T-helper 1 cell treated with Interleukin-12 subunit alpha and Interleukin-12 subunit beta and Interleukin-4 antibody, amounts not matched to agents 30 ng/mL and 1 ng/mL, for 36 hours (primary cell): ENCODE measurements at regions not wholly inside any gene's neighbourhood (a gene's known extent, or its start where the extent isn't known, plus 50 kb on each side); places are given as distances from the start of the nearest gene placed in this dataset.
"Not testable (repeated sequence)": the region's sequence is repeated elsewhere in the genome, so short reads cannot be mapped to it uniquely, and the experiment has no call there.

Experiments used
- intact Hi-C: fragments of 100-400 bp; cut with micrococcal nuclease; formaldehyde crosslinking; loops from one replicate; pipeline ENCODE4 v1.15.1; 2024

DNA sequence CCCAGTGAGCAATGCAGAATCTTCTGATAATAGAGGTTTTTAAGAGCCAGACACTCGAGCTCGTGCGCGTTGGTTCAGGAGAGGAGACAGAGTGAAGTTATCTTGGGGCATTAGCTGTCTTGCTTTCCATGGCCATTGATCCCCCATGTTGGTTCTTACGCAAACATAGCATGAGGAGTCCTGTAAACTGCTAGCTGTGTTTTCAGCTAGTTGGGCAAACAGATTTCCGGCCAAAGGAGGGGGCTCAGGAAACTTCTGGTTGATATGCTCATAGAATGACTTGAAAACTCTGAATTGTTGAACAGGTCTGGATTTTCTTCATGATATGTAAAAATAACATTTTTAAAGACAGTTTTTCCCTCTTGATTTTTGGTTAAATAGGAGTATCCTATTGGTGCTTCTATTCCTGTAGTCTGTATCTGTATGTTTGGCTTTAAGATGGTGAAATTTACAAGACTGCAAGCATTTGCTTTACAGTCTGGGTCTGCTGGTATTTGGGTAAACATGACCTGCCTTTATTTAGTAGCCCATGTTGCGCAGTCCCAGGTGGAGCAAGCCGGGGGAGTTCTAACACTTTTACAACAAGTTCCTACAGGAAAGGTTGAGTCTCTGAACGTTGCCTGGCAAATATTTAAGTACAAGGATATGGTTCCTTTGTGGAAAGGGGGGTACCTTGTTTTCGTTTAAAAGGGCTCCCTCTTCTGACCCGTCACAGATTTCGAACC, 218.4 kb upstream of the KCND2 start:
- intact Hi-C loops, result no loop called here

DNA sequence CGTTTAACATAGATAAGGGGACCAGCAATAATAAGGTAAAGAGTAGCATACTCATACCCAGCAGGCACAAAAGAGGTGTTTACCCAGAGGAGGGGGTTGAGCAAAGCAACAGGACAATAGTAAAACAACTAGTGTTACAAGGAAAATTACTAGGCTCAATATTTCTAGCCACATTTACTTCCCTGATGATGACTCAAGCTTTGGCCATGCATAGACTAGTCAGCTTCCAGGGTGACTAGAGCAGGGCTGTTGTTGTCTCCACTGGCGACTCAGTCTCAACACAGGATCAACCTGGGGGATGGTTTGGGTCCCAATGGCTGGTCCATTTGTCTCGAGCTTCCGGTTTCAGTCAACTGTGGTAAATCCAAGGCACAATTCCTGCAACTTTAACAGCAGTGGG, 217.7 kb upstream of the KCND2 start:
- intact Hi-C loops, result no loop called here

DNA sequence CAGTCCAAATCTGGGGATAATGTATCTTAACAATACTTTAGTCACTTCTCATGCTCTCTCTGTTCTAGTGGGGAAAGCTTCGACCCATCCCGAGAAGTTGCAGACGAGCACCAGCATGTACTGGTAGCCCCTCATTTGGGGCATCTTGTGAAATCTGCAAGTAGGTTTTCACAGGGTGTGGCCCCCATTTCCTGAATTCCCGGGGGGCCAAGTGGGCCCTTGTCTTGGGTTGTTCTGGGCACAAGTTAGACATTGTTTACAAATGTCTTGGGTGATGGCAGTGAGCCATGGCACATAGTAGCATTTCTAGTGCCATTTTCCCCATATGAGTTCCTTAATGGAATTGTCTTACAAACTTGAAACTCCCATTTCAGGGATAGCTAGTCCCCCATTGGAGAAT, 216.7 kb upstream of the KCND2 start:
- intact Hi-C loops, result no loop called here

DNA sequence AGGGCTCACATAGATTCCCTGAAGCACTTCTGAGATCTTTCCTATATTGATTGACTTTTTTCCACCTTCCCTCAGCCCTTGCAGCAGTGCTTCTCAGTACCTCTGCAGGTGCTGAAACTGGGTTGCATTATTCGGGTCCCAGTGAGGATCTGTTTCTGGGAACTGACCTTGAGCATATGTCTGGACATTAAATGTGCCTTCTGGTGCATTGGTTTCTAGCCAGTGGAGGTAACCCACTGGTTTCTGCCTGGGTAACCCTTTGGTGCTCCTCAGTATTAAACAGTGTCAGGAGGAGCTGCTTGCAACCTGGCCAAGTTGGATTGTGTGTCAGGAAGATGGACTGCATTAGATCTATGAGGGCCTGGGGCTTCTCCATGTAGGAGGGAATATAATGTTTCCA, 213.3 kb upstream of the KCND2 start:
- intact Hi-C loops, result no loop called here

DNA sequence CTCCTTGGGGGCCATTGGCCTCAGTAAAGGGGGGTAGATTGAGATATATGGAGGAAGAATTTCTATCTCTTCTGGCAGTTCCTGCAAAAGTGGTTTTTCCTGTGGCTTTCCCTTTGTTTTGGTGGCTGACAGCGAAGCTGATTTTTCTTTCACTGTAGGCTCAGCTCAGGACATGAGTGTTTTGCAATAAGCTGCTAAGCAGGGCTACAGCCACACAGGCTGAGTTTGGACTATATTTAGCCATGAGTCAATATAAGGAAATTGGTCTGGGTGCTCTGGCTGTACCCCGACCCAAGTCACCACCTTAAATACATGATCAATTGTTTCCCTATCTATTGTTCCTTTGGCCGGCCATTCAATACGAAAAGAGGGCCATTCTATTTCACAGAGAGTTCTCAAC, 212.7 kb upstream of the KCND2 start:
- intact Hi-C loops, result no loop called here

DNA sequence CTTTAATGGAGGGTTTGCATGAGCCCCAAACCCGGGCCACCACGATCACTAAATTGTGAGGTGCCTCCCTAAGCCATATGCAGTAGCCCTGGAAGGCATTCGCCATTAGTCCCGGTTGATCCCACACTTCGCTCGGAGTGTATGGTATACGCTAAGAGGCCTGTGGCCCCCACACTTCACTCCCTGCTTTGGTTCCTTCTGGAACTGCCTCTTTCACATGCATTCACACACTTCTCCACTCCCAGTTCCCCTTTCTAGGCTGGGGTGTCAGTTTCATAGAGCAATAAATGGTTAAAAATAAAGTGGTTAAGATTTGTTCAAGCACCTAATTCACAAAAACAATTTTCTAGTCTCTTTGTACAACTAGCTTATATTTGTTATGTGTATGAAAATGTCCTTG, 212.1 kb upstream of the KCND2 start:
- intact Hi-C loops, result no loop called here

DNA sequence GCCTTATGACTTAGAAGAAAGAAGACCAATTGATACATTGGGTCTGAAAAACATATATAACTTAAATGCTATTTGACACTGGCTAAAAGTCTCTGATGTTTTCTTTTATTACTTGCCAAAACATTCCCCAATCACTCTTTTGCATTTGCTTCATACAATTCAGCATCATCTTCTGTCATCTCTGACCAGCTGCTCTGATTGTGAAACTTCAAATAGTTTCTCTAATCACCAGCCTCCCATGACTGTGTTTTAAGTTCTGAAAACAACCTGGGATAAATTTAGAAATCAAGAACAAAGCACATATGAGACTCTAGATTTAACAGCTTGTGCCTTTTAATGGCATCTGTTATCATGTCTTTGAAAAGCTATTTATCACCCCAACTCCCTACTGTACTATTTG, 208.4 kb upstream of the KCND2 start:
- intact Hi-C loops, result no loop called here

DNA sequence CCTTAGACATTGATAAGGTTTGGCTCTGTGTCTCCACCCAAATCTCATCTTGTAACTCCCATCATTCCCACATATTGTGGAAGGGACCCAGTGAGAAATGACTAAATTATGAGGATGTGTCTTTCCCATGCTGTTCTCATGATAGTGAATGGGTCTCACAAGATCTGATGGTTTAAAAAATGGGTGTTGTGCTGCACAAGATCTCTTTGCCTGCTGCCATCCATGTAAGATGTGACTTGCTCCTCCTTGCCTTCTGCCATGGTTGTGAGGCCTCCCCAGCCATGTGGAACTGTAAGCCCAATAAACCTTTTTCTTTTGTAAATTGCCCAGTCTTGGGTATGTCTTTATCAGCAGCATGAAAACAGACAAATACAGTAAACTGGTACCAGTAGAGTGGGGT, 206.1 kb upstream of the KCND2 start:
- intact Hi-C loops, result not testable (repeated sequence)

DNA sequence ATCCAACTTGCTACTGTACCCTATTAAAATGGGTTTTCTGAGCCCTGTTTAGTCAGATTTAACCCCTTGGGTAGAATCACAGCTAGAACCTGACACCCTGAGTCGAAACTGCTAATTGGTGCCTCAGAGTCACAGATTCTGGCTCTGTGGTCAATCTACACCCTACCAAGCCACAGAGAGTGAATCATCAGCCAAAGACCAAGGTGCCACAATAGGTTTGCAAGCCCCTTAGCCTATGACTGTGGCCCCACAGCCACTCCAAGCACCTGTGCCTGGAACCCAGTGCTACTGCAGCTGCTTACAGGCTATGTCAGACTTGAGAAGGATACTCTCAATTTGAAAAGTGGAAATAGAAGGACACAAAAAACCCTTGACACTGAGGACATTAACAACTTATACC, 202.8 kb upstream of the KCND2 start:
- intact Hi-C loops, result no loop called here

DNA sequence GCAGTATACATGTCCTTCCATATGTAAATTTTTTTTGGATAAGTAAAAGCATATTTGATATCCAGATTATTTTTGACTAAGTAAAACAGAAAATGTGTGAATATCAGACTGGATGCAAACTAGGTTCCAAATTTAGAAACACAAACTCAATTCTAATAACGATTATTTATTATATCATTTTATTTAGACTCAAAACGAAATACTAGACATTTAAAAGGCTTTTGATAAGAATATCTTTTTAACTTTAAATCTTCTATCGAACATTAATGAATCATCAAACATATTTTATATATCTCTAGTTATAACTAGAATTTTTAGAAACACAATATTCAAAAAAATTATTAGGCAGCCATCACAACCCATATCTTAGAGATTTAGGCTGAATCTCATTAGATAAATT, 195.2 kb upstream of the KCND2 start:
- intact Hi-C loops, result no loop called here

DNA sequence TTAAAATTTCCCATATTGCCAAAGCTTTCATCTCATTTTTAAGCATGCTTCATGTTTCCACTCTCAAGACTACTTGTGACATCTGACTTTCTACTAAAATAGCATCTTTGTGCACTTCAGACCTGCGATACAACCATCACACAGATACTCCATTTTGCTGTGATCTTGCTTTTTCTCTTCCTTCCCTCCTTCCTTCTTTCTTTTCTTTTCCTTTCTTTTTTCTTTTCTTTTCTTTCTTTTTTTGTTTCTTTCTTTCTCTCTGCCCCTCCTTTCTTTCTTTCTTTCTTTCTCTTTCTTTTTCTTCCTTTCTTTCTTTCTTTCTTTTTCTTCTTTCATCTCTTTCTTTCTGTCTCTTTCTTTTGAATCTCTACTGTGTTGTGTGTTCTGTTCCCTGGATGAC, 194.0 kb upstream of the KCND2 start:
- intact Hi-C loops, result no loop called here

DNA sequence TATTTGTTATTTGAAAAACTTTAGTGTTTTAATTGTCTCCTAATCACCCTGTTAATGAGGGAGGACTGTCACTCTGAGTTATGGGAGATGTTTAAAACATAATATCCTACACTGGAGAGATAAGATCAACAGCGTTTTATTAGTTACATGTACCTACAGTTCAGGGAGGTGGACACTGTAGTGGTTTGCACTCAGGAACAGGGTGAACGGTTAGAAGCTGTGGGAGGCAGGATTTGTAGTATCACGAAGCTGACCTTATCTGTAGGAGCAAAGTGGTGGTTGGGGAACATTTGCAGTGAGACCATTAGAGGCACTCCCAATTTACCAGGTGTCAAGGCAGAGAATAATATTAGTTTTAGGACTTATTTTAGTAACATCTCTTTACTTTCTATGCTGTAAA, 193.3 kb upstream of the KCND2 start:
- intact Hi-C loops, result no loop called here

DNA sequence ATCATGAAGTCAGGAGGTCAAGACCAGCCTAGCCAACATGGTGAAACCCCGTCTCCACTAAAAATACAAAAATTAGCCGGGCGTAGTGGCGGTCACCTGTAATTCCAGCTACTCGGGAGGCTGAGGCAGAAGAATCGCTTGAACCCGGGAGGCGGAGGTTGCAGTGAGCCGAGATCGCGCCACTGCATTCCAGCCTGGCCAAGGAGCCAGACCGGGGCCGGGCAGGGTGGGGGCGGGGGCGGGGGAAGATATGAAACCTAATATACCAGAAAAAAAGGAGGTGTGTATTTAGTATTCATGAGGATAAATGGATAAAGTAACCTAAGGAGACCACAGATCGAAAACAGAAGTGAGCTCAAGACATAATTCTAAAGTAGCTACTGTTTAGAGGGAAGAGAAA, 186.5 kb upstream of the KCND2 start:
- intact Hi-C loops, result not testable (repeated sequence)

DNA sequence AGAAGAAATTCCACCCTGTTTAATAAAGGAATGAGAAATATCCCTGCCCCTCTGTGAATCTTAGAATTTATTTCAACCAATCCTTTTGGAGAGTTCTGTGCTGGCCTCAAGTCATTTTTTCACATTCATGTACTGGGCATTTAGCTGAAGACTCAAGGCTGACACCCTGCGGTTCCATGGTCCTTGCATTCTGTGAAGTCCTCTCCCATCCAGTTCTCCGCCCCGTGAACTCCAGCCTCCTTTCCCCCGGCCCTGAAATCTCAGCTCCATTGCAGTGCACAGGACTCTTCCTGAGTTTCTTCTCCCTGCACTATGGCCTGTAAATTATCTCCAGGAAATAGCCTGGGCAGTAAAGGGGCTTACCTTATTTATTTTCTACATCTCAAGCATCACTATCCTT, 183.0 kb upstream of the KCND2 start:
- intact Hi-C loops, result no loop called here

DNA sequence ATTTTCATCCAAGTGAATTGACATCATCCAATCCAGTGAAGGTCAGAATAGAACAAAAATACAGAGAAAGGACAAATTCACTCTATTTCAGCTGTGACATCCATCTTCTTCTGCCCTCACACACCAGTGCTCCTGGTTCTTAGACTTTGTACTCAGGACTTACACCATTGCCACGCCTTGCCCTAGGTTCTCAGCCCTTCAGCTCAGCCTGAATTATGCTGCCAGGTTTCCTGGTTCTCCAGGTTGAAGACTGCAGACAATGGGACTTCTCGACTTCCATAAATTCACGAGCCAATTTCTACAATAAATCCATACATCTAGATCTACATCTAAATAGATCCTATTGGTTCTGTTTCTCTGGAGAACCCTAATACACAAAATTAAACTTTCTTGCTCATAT, 181.2 kb upstream of the KCND2 start:
- intact Hi-C loops, result no loop called here

DNA sequence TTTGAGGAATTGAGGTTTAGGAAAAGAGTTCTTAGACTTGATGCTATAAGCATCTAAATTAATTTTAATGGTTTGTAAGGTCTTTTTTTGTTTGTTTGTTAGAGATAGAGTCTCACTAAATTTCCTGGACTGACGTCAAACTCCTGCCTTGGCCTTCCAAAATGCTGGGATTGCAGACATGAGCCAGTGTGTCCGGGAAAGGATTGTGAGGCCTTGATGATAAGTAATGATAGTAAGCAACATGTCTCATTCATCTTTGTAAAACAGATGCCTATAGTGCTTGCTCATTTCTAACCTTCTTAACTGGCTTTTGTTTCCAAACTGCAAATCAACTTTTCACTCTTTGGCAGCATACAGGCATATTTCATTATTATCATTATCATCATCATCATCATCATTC, 176.0 kb upstream of the KCND2 start:
- intact Hi-C loops, result no loop called here

DNA sequence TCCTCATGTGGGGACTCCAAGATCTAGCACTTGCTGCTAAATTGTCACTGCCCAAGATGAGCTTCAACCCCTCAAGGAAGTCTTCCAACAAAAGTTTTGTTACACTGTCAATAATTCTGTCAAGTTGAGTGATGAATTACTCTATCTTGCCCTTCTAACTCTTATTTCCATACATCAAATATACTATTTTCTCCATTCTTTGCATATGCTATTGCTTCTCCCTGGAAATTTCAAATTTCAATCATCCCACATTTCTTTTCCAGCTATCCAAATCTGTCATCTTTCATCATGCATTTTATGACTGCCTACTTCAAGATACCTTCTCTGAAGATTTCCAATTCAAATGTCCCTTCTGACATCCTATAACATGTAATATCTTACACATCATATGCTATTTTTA, 175.2 kb upstream of the KCND2 start:
- intact Hi-C loops, result no loop called here

DNA sequence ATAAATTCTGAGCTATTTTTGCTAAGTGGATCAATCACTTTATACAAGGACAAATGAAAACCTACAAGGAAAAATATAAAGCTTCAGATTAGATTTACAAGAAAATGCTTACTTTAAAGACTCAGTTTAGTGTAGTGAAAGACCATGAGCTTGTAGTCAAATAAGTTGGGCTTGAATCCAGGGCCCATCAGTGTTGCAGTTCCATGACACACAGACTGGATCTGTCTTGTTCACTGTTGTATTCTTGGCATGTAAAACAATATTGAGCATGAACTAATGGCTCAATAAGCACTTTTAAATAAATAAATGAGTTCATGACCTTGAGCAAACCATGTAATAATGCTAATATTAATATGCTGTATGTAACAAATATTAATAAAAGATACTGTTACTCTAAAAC, 164.6 kb upstream of the KCND2 start:
- intact Hi-C loops, result loop anchor here (5.0 kb wide), 1 partner anchor 49 kb away; no protein-coding TSS in a partner anchor

DNA sequence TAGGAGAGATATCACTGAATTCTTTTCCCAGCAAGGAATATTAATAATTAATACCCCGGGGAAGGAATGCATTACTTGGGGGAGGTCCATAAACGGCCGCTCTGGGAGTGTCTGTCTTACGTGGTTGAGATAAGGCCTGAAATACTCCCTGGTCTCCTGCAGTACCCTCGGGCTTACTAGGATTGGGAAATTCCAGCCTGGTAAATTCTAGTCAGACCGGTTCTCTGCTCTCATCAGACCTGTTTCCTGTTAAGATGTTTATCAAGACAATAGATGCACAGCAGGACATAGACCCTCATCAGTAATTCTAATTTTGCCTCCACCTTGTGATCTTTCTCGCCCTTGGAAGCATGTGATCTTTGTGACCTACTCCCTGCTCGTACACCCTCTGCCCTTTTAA, 162.8 kb upstream of the KCND2 start:
- intact Hi-C loops, result no loop called here

DNA sequence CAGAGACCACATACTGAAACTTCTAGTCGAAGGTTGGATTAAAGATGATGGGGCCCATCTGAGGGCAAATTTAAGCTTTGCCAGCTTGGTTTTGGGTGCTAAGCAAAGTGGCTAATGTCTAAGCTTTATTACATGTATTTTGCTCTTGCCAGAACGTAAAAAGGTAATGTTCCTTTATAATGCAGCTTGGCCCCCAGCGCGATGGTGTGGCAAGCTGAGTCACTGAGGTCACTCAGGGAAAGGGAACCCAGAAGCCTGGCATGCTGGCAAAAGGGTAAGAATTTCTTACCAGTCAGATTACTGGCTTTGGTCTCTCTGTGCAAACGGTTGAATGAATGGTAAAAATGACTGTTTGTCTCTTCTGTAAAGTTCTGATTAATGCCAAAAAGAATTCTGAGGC, 158.3 kb upstream of the KCND2 start:
- intact Hi-C loops, result no loop called here

DNA sequence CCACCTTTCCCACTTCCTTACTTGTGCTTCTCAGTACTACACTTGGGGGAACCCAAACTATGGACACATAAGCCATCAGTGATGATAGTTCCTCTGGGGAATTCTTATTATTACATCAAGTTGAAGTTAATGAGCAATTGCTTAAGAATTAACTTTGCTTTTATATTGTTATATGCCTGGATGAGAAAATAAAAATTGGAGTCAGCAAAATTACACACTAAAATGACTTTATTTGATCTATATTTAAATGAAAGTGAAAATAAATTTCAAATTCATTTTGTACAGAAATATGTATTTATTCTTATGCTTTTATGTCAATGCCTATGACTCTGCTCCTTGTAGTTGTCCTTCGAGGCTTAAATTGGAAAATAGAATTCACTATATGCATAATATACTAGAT, 149.4 kb upstream of the KCND2 start:
- intact Hi-C loops, result no loop called here

DNA sequence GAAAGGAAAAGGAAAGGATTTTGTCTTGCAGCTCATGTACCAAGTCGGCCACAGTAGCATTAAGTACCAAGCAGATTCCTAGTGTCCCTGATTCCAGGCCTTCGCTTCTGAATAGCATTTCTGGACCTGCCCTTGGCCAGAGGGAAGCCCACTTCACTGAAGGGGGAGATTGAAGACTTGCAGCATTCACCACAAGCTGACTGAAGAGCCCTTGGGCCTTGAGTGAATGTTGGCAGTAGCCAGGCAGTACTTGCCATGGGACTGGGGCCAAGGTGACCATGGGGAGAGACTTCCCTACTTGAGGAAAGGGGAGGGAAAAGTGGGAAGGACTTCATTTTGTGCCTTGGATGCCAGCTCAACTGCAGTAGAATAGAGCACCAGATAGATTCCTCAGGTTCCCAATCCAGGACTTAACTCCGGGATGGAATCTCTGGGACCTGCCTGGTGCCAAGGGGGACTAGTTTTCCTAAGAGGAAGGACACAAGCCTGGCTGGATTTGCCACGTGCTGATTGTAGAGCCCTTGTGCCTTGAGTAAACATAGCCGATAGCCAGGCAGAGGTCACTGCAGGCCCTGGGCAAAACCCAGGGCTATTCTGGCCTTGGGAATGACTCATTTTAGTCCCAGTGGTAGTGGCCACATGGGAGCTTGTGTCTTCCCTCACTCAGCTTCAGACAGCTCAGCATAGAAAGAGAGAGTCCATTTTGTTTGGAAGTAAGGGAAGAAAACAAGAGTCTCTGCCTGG, 141.7 kb upstream of the KCND2 start:
- intact Hi-C loops, result no loop called here

DNA sequence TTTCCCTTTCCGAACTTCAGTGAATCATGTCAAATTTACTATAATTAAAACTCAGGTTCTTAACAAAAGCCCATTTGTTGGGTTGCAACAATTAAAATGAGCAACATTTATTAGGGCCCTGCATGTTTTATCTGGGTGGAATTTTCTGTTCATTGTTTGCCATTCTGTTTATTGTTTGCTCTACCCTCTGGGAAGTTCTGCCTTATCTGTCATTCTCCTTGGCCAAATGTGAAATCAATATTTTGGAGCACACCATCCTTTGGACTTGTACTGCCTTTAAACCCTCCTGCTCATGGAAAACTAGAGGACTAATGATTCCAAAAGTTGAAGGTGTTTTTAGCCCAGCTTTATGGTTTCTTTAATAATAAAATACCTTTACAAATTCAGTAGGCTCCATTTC, 134.5 kb upstream of the KCND2 start:
- intact Hi-C loops, result no loop called here
